AG04450 (cell line): ENCODE measurements at regions not wholly inside any gene's neighbourhood (a gene's known extent, or its start where the extent isn't known, plus 50 kb on each side); places are given as distances from the start of the nearest gene placed in this dataset.

Source experiments
- CTCF ChIA-PET: fragments of 300-600, 350-600 bp; formaldehyde crosslinking; extraction: SDS; loops from one replicate; lab custom pipeline; 2022; ENCODE audit warnings: antibody characterized with exemption, inconsistent platforms; lab: Charles Lee
- POLR2A ChIA-PET: fragments of 350-600 bp; formaldehyde crosslinking; extraction: SDS; loops from one replicate; lab custom pipeline; 2021; ENCODE audit warnings: antibody characterized with exemption, inconsistent platforms; lab: Yijun Ruan, JAX
- DNase-seq: peaks from one replicate; pipeline ENCODE4 v3.0.0-alpha.2; 2011; ENCODE audit warnings: low read depth, low spot score
- H3K27ac ChIP-seq: one replicate; pipeline ENCODE4 v1.5.1; 2012; ENCODE audit warnings: low read depth, low read length, control low read depth
- H3K27me3 ChIP-seq: one replicate; pipeline ENCODE4 v1.6.0; 2012; ENCODE audit warnings: low read length; ENCODE audit not compliant: control insufficient read depth, insufficient read depth
- H3K4me3 ChIP-seq: 2 replicates; pipeline ENCODE4 v1.5.1; 2011; ENCODE audit warnings: mild to moderate bottlenecking, low read depth, low read length, control low read depth
- H3K9me3 ChIP-seq: 2 replicates; pipeline ENCODE4 v1.5.1; 2012; ENCODE audit warnings: low read length; ENCODE audit not compliant: control insufficient read depth, insufficient read depth
- TF ChIP-seq, protein P1 (sequence below): IDR thresholded peaks from 2 replicates; pipeline ENCODE4 v1.5.1; 2011; ENCODE audit warnings: low read depth, low read length, control low read depth, inconsistent platforms

DNA sequence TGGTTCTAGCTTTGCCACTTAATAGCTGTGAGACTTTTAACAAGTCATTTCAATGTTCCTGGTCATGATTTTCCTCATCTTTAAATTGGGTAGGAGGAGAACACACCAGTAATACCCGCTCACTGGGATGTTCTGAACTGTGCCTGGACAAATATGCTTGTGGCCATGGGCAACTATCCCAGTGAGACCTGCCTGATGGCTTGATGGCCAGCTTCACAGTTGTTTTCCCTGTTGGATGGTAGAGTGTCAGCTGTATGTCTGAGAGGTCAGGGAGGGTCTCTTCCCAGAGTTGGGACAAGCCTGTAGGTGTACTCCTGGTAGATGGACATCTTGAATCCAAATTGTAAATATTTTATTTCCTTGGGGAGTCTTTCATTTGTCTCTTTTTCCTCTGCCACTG is 92.5 kb upstream of the PFN2 start:
- DNase-seq, result no peak
- H3K4me3 ChIP-seq, result no peak overlapping the region
- TF ChIP-seq, protein P1, sequence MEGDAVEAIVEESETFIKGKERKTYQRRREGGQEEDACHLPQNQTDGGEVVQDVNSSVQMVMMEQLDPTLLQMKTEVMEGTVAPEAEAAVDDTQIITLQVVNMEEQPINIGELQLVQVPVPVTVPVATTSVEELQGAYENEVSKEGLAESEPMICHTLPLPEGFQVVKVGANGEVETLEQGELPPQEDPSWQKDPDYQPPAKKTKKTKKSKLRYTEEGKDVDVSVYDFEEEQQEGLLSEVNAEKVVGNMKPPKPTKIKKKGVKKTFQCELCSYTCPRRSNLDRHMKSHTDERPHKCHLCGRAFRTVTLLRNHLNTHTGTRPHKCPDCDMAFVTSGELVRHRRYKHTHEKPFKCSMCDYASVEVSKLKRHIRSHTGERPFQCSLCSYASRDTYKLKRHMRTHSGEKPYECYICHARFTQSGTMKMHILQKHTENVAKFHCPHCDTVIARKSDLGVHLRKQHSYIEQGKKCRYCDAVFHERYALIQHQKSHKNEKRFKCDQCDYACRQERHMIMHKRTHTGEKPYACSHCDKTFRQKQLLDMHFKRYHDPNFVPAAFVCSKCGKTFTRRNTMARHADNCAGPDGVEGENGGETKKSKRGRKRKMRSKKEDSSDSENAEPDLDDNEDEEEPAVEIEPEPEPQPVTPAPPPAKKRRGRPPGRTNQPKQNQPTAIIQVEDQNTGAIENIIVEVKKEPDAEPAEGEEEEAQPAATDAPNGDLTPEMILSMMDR, result no peak
- CTCF ChIA-PET, result interaction anchor here (1.2 to 1.6 kb wide), 2 partner anchors 121 to 183 kb away, joined by 3 read pairs; no protein-coding TSS in a partner anchor
- H3K9me3 ChIP-seq, result no peaks in the 10 kb centered on the region
- no peak overlapping the region for H3K27ac ChIP-seq
- no peaks in the 10 kb centered on the region for H3K27me3 ChIP-seq
- POLR2A ChIA-PET, result interaction anchor here (1.2 kb wide), 1 partner anchor 92 kb away, joined by 5 read pairs; the partner anchor contains the start of gene PFN2

DNA sequence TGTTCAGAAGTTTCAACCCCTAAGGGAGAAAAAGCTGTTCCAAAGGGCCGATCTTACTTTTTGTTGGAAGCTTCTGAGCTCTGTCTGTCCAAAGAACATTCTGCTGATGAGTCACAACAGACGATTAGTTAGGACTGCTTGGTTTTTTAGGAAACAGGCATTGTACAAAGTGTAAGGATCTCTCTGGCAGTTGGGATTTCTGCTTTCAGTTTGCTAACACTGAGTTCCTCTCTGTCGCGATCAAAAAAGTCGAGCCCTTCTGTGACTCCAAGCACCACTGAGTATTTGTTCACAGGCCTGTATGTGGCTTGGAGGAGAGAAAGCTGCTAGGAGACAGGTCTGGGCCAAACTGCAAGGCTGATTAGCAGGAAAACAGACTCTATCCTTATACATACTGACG is 91.8 kb upstream of the PFN2 start:
- ChIA-PET CTCF (interaction anchor here (0.6 to 1.6 kb wide), 5 partner anchors 10 to 183 kb away, joined by 3 read pairs; no protein-coding TSS in a partner anchor), POLR2A (interaction anchor here (1.2 kb wide), 1 partner anchor 91 kb away, joined by 5 read pairs; the partner anchor contains the start of gene PFN2)
- Histone ChIP-seq H3K27ac (peak overlapping the region; percentile 75), H3K27me3 (no peaks in the 10 kb centered on the region), H3K4me3 (peak overlapping the region; percentile 36), H3K9me3 (no peaks in the 10 kb centered on the region)
- DNase-seq, result no peak
- TF ChIP-seq, protein P1, result no peak

DNA sequence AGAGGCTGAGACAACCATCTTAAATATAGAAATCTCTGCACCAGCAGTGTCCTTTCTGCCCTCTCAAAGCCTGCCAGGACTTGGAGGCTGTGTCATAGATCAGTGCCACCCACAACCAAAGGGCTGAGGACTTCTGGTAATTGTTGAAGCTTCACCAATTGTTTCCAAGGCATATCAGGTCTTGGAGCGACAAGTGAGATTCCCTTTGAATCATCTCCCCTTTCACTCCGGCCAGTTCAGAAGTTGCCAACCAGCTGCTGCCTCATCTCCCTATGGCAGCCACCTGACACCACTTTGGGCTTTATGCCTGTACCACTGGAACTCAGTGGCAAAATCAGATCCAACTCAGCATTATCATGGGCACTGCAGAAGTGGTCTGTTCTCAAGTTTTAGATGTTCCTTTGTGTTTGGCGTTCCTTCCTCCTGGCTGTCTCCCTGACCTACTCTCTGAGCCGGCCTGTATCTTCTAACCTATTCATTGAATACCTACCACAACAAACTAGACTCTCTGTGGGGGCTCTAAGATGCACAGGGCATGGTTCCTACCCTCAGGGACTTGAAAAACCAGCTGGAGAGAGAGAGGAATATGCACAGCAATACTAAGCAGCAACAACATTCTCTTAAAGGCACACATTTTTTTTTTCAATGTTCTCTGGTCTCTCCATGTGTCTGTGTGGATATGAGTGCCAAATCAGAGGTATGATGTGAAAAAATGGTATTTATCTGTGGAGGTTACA is 90.8 kb upstream of the PFN2 start:
- Histone ChIP-seq H3K9me3 (no peaks in the 10 kb centered on the region), H3K27me3 (no peaks in the 10 kb centered on the region), H3K27ac (no peak overlapping the region), H3K4me3 (no peak overlapping the region)
- ChIA-PET CTCF (interaction anchor here (1.0 kb wide), 1 partner anchor 13 kb away, joined by 3 read pairs; no protein-coding TSS in a partner anchor), POLR2A (no interaction called here)
- TF ChIP-seq, protein P1, result no peak
- DNase-seq, result no peak

DNA sequence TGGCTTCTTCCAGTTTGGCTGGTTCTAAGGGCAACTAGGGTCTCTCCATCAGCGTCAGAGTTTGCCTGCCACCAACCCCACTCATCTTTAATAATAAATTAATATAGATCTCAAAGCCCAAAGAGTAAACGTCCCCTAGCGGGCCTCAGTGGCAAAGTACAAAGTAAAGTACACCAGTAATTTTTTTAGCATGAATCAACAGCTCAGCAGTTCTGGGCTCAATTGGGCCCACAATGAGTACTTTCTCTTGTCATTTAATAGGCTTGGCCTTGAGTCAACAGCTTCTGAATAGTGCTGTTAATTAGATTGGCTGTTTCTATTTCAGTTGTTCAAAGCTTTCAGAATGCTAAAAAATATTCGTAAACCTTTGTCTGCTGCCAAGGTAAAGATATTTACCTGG is 89.0 kb upstream of the PFN2 start:
- ChIA-PET POLR2A (no interaction called here), CTCF (no interaction called here)
- Histone ChIP-seq H3K27ac (no peak overlapping the region), H3K4me3 (no peak overlapping the region), H3K9me3 (no peaks in the 10 kb centered on the region), H3K27me3 (no peaks in the 10 kb centered on the region)
- TF ChIP-seq, protein P1, result no peak
- no peak for DNase-seq

DNA sequence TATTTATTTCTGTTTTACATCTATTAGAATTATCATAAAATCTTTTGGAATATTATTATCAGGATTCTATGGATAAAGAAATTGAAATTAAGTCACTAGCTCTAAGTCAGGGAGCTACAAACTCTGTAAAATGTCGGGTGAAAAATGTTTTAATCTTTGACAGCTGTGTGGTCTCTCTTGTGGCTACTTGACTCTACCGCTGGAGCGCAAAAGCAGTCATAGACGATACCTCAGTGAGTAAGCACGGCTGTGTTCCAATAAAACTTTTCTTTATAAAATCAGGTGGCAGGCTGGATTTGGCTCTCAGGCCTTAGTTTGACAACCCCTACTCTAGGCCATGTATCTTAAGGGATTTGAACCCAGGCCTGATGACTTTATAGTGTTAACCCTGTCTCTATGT is 88.5 kb upstream of the PFN2 start:
- CTCF ChIA-PET, result no interaction called here
- DNase-seq, result no peak
- POLR2A ChIA-PET, result no interaction called here

More for the DNA sequence above, 88.5 kb upstream of the PFN2 start:
- TF ChIP-seq, protein P1, result no peak
- H3K27ac ChIP-seq, result no peak overlapping the region
- H3K27me3 ChIP-seq, result no peaks in the 10 kb centered on the region
- no peaks in the 10 kb centered on the region for H3K9me3 ChIP-seq
- no peak overlapping the region for H3K4me3 ChIP-seq
